PC-9 (cell line): ENCODE measurements at regions not wholly inside any gene's neighbourhood (a gene's known extent, or its start where the extent isn't known, plus 50 kb on each side); places are given as distances from the start of the nearest gene placed in this dataset.
"Not testable (repeated sequence)": the region's sequence is repeated elsewhere in the genome, so short reads cannot be mapped to it uniquely, and the experiment has no call there.

Experiments used
- BruUV-seq: library from RNA; stranded (reverse); fragments of 400-500 nt; replicated peaks from 2 replicates; lab custom pipeline; 2021; lab: Mats Ljungman, UMichigan
- CTCF ChIA-PET: fragments of 300-600 bp; sonication (Branson Sonifier 250); formaldehyde crosslinking; loops from one replicate; lab custom pipeline; 2022; ENCODE audit warnings: antibody characterized with exemption; lab: Charles Lee
- POLR2A ChIA-PET: fragments of 300-600 bp; sonication (Branson Sonifier 250); formaldehyde crosslinking; loops from one replicate; lab custom pipeline; 2022; ENCODE audit warnings: antibody characterized with exemption; ENCODE audit not compliant: unreplicated experiment; lab: Charles Lee
- DNase-seq, 2 experiments: peaks; one replicate each; pipeline versions ENCODE4 v3.0.0 to v3.0.0-alpha.2; 2015 to 2022; ENCODE audit warnings: mixed read lengths in 1 of 2
- H2AFZ ChIP-seq: fragments of 200-600 bp; sonication (generic); 2 replicates; pipeline ENCODE4 v1.8.1; 2017; ENCODE audit warnings: antibody characterized with exemption
- H3F3A ChIP-seq: fragments of 200-600 bp; sonication (generic); 2 replicates; pipeline ENCODE4 v1.8.1; 2017; ENCODE audit warnings: antibody characterized with exemption, mild to moderate bottlenecking, low read depth; ENCODE audit not compliant: insufficient read depth
- H3K27ac ChIP-seq: fragments of 200-600 bp; sonication (generic); 2 replicates; pipeline ENCODE4 v1.6.1; 2016; ENCODE audit warnings: mixed run types
- H3K27me3 ChIP-seq: fragments of 200-600 bp; sonication (generic); 2 replicates; pipeline ENCODE4 v1.6.1; 2016; ENCODE audit warnings: low read depth, mixed run types; ENCODE audit not compliant: insufficient read depth
- H3K36me3 ChIP-seq: fragments of 200-600 bp; sonication (generic); 2 replicates; pipeline ENCODE4 v1.6.1; 2016; ENCODE audit warnings: low read depth, mixed run types
- H3K4me1 ChIP-seq: fragments of 200-600 bp; sonication (generic); replicated peaks from 2 replicates; pipeline ENCODE4 v1.6.1; 2016; ENCODE audit warnings: mixed run types; ENCODE audit not compliant: insufficient read depth
- H3K4me2 ChIP-seq: fragments of 200-600 bp; sonication (generic); 2 replicates; pipeline ENCODE4 v1.6.1; 2017; ENCODE audit warnings: mixed run types
- H3K4me3 ChIP-seq: fragments of 200-600 bp; sonication (generic); 2 replicates; pipeline ENCODE4 v1.6.1; 2016; ENCODE audit warnings: mixed run types
- H3K79me2 ChIP-seq: fragments of 200-600 bp; sonication (generic); 2 replicates; pipeline ENCODE4 v1.6.1; 2017; ENCODE audit warnings: low read depth, mixed run types
- H3K9me2 ChIP-seq: fragments of 200-600 bp; sonication (generic); 2 replicates; pipeline ENCODE4 v1.8.1; 2017; ENCODE audit warnings: mild to moderate bottlenecking; ENCODE audit not compliant: insufficient read depth
- H3K9me3 ChIP-seq: fragments of 200-600 bp; sonication (generic); 2 replicates; pipeline ENCODE4 v1.8.1; 2016; ENCODE audit warnings: low read depth; ENCODE audit not compliant: insufficient read depth
- H4K20me1 ChIP-seq: fragments of 200-600 bp; sonication (generic); 2 replicates; pipeline ENCODE4 v1.8.1; 2017; ENCODE audit not compliant: insufficient read depth
- CTCF ChIP-seq: fragments of 200-600 bp; sonication (generic); conservative IDR thresholded peaks from 2 replicates; pipeline ENCODE4 v1.6.1; 2017; ENCODE audit warnings: mixed run types, antibody characterized with exemption, mild to moderate bottlenecking, moderate library complexity
- EZH2 ChIP-seq: fragments of 200-600 bp; sonication (generic); IDR thresholded peaks from 2 replicates; pipeline ENCODE4 v1.8.0; 2017; ENCODE audit warnings: antibody characterized with exemption, low read depth
- intact Hi-C: fragments of 100-400 bp; cut with micrococcal nuclease; formaldehyde crosslinking; loops from one replicate; pipeline ENCODE4 v1.10.0; 2022; ENCODE audit not compliant: unreplicated experiment

GRCh38 chr18:38642711-38643110, 1077.1 kb upstream of the CELF4 start:
- H2AFZ ChIP-seq, result no peak overlapping the region
- POLR2A ChIA-PET, result no interaction called here
- no peaks in the 10 kb centered on the region for H3K36me3 ChIP-seq
- H3K4me3 ChIP-seq, result no peak overlapping the region
- no peaks in the 10 kb centered on the region for H3K9me3 ChIP-seq
- H3K27me3 ChIP-seq, result no peaks in the 10 kb centered on the region
- no peaks in the 10 kb centered on the region for H4K20me1 ChIP-seq
- CTCF ChIA-PET, result no interaction called here
- H3K27ac ChIP-seq, result no peak overlapping the region
- TF ChIP-seq EZH2 (no peak), CTCF (no peak)
- H3F3A ChIP-seq, result no peaks in the 10 kb centered on the region
- DNase-seq, result no peak
- no TSS peak for BruUV-seq
- H3K4me1 ChIP-seq, result no peaks in the 10 kb centered on the region
- no peak overlapping the region for H3K4me2 ChIP-seq
- no peaks in the 10 kb centered on the region for H3K79me2 ChIP-seq
- intact Hi-C loops, result no loop called here
- no peaks in the 10 kb centered on the region for H3K9me2 ChIP-seq

DNA sequence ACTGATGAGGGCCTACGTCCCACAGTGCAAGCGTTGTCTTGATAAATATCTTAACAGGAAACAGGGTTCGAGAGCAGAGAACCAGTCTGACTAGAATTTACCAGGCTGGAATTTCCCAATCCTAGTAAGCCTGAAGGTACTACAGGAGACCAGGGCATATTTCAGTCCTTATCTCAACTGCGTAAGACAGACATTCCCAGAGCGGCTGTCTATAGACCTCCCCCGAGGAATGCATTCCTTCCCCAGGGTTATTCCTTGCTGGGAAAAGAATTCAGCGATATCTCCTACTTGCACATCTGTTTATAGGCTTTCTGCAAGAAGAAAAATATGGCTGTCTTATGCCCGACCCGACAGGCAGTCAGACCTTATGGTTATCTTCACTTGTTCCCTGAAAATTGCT, 1074.1 kb upstream of the CELF4 start:
- DNase-seq, CTCF ChIA-PET, BruUV-seq: not testable (repeated sequence)

GRCh38 chr18:38635709-38636430, 1070.3 kb upstream of the CELF4 start:
- intact Hi-C loops, result no loop called here
- Histone ChIP-seq H3K36me3 (no peaks in the 10 kb centered on the region), H3F3A (no peaks in the 10 kb centered on the region), H4K20me1 (no peaks in the 10 kb centered on the region), H3K4me1 (no peaks in the 10 kb centered on the region), H3K79me2 (no peaks in the 10 kb centered on the region), H3K27me3 (no peaks in the 10 kb centered on the region), H3K4me3 (no peak overlapping the region), H3K27ac (no peak overlapping the region), H2AFZ (no peak overlapping the region), H3K4me2 (no peak overlapping the region), H3K9me3 (no peaks in the 10 kb centered on the region), H3K9me2 (no peaks in the 10 kb centered on the region)
- DNase-seq, result no peak
- no TSS peak for BruUV-seq
- TF ChIP-seq EZH2 (no peak), CTCF (no peak)
- CTCF ChIA-PET, result interaction anchor here (0.6 kb wide), 1 partner anchor 812 kb away, joined by 11 read pairs; no protein-coding TSS in a partner anchor
- POLR2A ChIA-PET, result no interaction called here

More for the DNA sequence above, 1074.1 kb upstream of the CELF4 start:
- H3K4me1 ChIP-seq, H3K27ac ChIP-seq, H3K79me2 ChIP-seq, intact Hi-C loops, H3K9me3 ChIP-seq, H3F3A ChIP-seq, H3K9me2 ChIP-seq, H3K4me3 ChIP-seq, H3K27me3 ChIP-seq, H3K4me2 ChIP-seq, POLR2A ChIA-PET, H4K20me1 ChIP-seq, H3K36me3 ChIP-seq, H2AFZ ChIP-seq: not testable (repeated sequence)

DNA sequence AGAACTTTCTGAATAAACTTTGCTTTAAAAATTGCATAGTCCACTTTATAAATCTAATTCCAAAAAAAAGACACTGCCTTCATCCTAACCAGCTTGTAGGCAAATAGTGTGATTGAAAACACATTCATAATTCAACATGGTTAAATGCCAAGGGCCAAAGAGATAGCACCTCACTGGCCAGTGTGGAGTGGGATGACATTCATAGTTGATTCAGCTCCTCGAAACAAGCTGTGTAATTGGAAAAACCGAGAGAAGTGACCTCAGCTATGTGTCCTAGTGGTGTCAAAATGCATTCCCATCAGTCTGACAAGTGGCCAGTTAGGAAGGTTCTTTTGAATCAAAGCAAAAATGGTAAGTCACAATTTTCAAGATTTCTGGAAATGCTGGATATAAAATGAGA, 1068.5 kb upstream of the CELF4 start:
- no peaks in the 10 kb centered on the region for H3K4me1 ChIP-seq
- no peaks in the 10 kb centered on the region for H3K9me3 ChIP-seq
- POLR2A ChIA-PET, result no interaction called here
- CTCF ChIA-PET, result no interaction called here
- no peak for DNase-seq
- H3F3A ChIP-seq, result no peaks in the 10 kb centered on the region
- TF ChIP-seq EZH2 (no peak), CTCF (no peak)
- no peaks in the 10 kb centered on the region for H3K79me2 ChIP-seq
- no peaks in the 10 kb centered on the region for H3K36me3 ChIP-seq
- no peaks in the 10 kb centered on the region for H3K9me2 ChIP-seq
- H3K4me2 ChIP-seq, result no peak overlapping the region
- no peak overlapping the region for H3K4me3 ChIP-seq
- H3K27me3 ChIP-seq, result no peaks in the 10 kb centered on the region
- intact Hi-C loops, result no loop called here
- H4K20me1 ChIP-seq, result no peaks in the 10 kb centered on the region
- H2AFZ ChIP-seq, result no peak overlapping the region
- BruUV-seq, result no TSS peak
- no peak overlapping the region for H3K27ac ChIP-seq
